ENCODE measurements at regions not wholly inside any gene's neighbourhood (a gene's known extent, or its start where the extent isn't known, plus 50 kb on each side); places are given as distances from the start of the nearest gene placed in this dataset.

- no peak overlapping the region for H3K4me3 ChIP-seq (ENCODE audit: low read depth in 1 of 5, low read length in 5 of 5)
- H3K9me3 ChIP-seq (ENCODE audit: control insufficient read depth in 5 of 5, low read length in 5 of 5): no peaks in the 10 kb centered on the region
- peaks cover 0 to 7% (median 0%) of the 10 kb centered on the region in 5 donors for H3K4me1 ChIP-seq (ENCODE audit: control insufficient read depth in 5 of 5, insufficient read depth in 5 of 5, low read length in 5 of 5)
- no peaks in the 10 kb centered on the region for H3K36me3 ChIP-seq (ENCODE audit: control insufficient read depth in 5 of 5, insufficient read depth in 5 of 5, low read length in 5 of 5)
- no peak overlapping the region for H3K27ac ChIP-seq (ENCODE audit: low read depth, low read length)
- peaks cover 0 to 2% (median 0%) of the 10 kb centered on the region in 5 donors for H3K27me3 ChIP-seq (ENCODE audit: control insufficient read depth in 5 of 5, insufficient read depth in 4 of 5, low read length in 5 of 5)
- H3K9ac ChIP-seq (ENCODE audit: low read length in 5 of 5): no peak overlapping the region
These were observed 81.5 kb downstream of the RBM43 start for GRCh38 chr2:151180123-151180522.

GRCh38 chr2:151178207-151178606 lies 83.5 kb downstream of the RBM43 start:
- H3K36me3 ChIP-seq (ENCODE audit: control insufficient read depth in 5 of 5, insufficient read depth in 5 of 5, low read length in 5 of 5): no peaks in the 10 kb centered on the region
- H3K27me3 ChIP-seq (ENCODE audit: control insufficient read depth in 5 of 5, insufficient read depth in 4 of 5, low read length in 5 of 5): peaks cover 0 to 1% (median 0%) of the 10 kb centered on the region in 5 donors
- peaks cover 0 to 7% (median 0%) of the 10 kb centered on the region in 5 donors for H3K4me1 ChIP-seq (ENCODE audit: control insufficient read depth in 5 of 5, insufficient read depth in 5 of 5, low read length in 5 of 5)

GRCh38 chr2:151177756-151178155 lies 83.9 kb downstream of the RBM43 start:
- Histone ChIP-seq H3K27ac (ENCODE audit: low read depth, low read length) (no peak overlapping the region), H3K36me3 (ENCODE audit: control insufficient read depth in 5 of 5, insufficient read depth in 5 of 5, low read length in 5 of 5) (no peaks in the 10 kb centered on the region), H3K4me3 (ENCODE audit: low read depth in 1 of 5, low read length in 5 of 5) (no peak overlapping the region), H3K27me3 (ENCODE audit: control insufficient read depth in 5 of 5, insufficient read depth in 4 of 5, low read length in 5 of 5) (no peaks in the 10 kb centered on the region), H3K9me3 (ENCODE audit: control insufficient read depth in 5 of 5, low read length in 5 of 5) (no peaks in the 10 kb centered on the region), H3K4me1 (ENCODE audit: control insufficient read depth in 5 of 5, insufficient read depth in 5 of 5, low read length in 5 of 5) (peaks cover 0 to 7% (median 0%) of the 10 kb centered on the region in 5 donors), H3K9ac (ENCODE audit: low read length in 5 of 5) (no peak overlapping the region)

More at GRCh38 chr2:151178207-151178606, 83.5 kb downstream of the RBM43 start:
- no peak overlapping the region for H3K4me3 ChIP-seq (ENCODE audit: low read depth in 1 of 5, low read length in 5 of 5)
- no peak overlapping the region for H3K27ac ChIP-seq (ENCODE audit: low read depth, low read length)
- H3K9me3 ChIP-seq (ENCODE audit: control insufficient read depth in 5 of 5, low read length in 5 of 5): no peaks in the 10 kb centered on the region
- H3K9ac ChIP-seq (ENCODE audit: low read length in 5 of 5): no peak overlapping the region

- Histone ChIP-seq H3K9me3 (ENCODE audit: control insufficient read depth in 5 of 5, low read length in 5 of 5) (no peaks in the 10 kb centered on the region), H3K27me3 (ENCODE audit: control insufficient read depth in 5 of 5, insufficient read depth in 4 of 5, low read length in 5 of 5) (no peaks in the 10 kb centered on the region), H3K4me3 (ENCODE audit: low read depth in 1 of 5, low read length in 5 of 5) (no peak overlapping the region), H3K4me1 (ENCODE audit: control insufficient read depth in 5 of 5, insufficient read depth in 5 of 5, low read length in 5 of 5) (peaks cover 0 to 6% (median 0%) of the 10 kb centered on the region in 5 donors), H3K27ac (ENCODE audit: low read depth, low read length) (no peak overlapping the region), H3K36me3 (ENCODE audit: control insufficient read depth in 5 of 5, insufficient read depth in 5 of 5, low read length in 5 of 5) (no peaks in the 10 kb centered on the region), H3K9ac (ENCODE audit: low read length in 5 of 5) (no peak overlapping the region)
These were observed 85.0 kb downstream of the RBM43 start for GRCh38 chr2:151176661-151177060.

- Histone ChIP-seq H3K4me3 (ENCODE audit: low read depth in 1 of 5, low read length in 5 of 5) (no peak overlapping the region), H3K27ac (ENCODE audit: low read depth, low read length) (no peak overlapping the region), H3K36me3 (ENCODE audit: control insufficient read depth in 5 of 5, insufficient read depth in 5 of 5, low read length in 5 of 5) (no peaks in the 10 kb centered on the region), H3K9ac (ENCODE audit: low read length in 5 of 5) (no peak overlapping the region), H3K4me1 (ENCODE audit: control insufficient read depth in 5 of 5, insufficient read depth in 5 of 5, low read length in 5 of 5) (no peaks in the 10 kb centered on the region), H3K27me3 (ENCODE audit: control insufficient read depth in 5 of 5, insufficient read depth in 4 of 5, low read length in 5 of 5) (no peaks in the 10 kb centered on the region), H3K9me3 (ENCODE audit: control insufficient read depth in 5 of 5, low read length in 5 of 5) (no peaks in the 10 kb centered on the region)
These were observed 85.8 kb downstream of the RBM43 start for GRCh38 chr2:151175864-151176263.

GRCh38 chr2:151174127-151174526 lies 87.5 kb downstream of the RBM43 start:
- Histone ChIP-seq H3K27ac (ENCODE audit: low read depth, low read length) (no peak overlapping the region), H3K9me3 (ENCODE audit: control insufficient read depth in 5 of 5, low read length in 5 of 5) (no peaks in the 10 kb centered on the region), H3K36me3 (ENCODE audit: control insufficient read depth in 5 of 5, insufficient read depth in 5 of 5, low read length in 5 of 5) (no peaks in the 10 kb centered on the region), H3K4me1 (ENCODE audit: control insufficient read depth in 5 of 5, insufficient read depth in 5 of 5, low read length in 5 of 5) (no peaks in the 10 kb centered on the region), H3K9ac (ENCODE audit: low read length in 5 of 5) (no peak overlapping the region), H3K27me3 (ENCODE audit: control insufficient read depth in 5 of 5, insufficient read depth in 4 of 5, low read length in 5 of 5) (no peaks in the 10 kb centered on the region), H3K4me3 (ENCODE audit: low read depth in 1 of 5, low read length in 5 of 5) (no peak overlapping the region)

GRCh38 chr2:151171186-151171585 lies 90.5 kb downstream of the RBM43 start:
- no peak overlapping the region for H3K27ac ChIP-seq (ENCODE audit: low read depth, low read length)

GRCh38 chr2:151166410-151166809 lies 95.3 kb downstream of the RBM43 start:
- H3K27me3 ChIP-seq (ENCODE audit: control insufficient read depth in 5 of 5, insufficient read depth in 4 of 5, low read length in 5 of 5): no peaks in the 10 kb centered on the region
- H3K9ac ChIP-seq (ENCODE audit: low read length in 5 of 5): no peak overlapping the region
- H3K9me3 ChIP-seq (ENCODE audit: control insufficient read depth in 5 of 5, low read length in 5 of 5): no peaks in the 10 kb centered on the region
- no peak overlapping the region for H3K4me3 ChIP-seq (ENCODE audit: low read depth in 1 of 5, low read length in 5 of 5)
- H3K36me3 ChIP-seq (ENCODE audit: control insufficient read depth in 5 of 5, insufficient read depth in 5 of 5, low read length in 5 of 5): no peaks in the 10 kb centered on the region
- no peaks in the 10 kb centered on the region for H3K4me1 ChIP-seq (ENCODE audit: control insufficient read depth in 5 of 5, insufficient read depth in 5 of 5, low read length in 5 of 5)
- H3K27ac ChIP-seq (ENCODE audit: low read depth, low read length): no peak overlapping the region

More at GRCh38 chr2:151171186-151171585, 90.5 kb downstream of the RBM43 start:
- H3K4me3 ChIP-seq (ENCODE audit: low read depth in 1 of 5, low read length in 5 of 5): no peak overlapping the region
- H3K36me3 ChIP-seq (ENCODE audit: control insufficient read depth in 5 of 5, insufficient read depth in 5 of 5, low read length in 5 of 5): no peaks in the 10 kb centered on the region
- no peak overlapping the region for H3K9ac ChIP-seq (ENCODE audit: low read length in 5 of 5)
- no peaks in the 10 kb centered on the region for H3K9me3 ChIP-seq (ENCODE audit: control insufficient read depth in 5 of 5, low read length in 5 of 5)
- H3K4me1 ChIP-seq (ENCODE audit: control insufficient read depth in 5 of 5, insufficient read depth in 5 of 5, low read length in 5 of 5): no peaks in the 10 kb centered on the region
- H3K27me3 ChIP-seq (ENCODE audit: control insufficient read depth in 5 of 5, insufficient read depth in 4 of 5, low read length in 5 of 5): no peaks in the 10 kb centered on the region

- H3K4me1 ChIP-seq (ENCODE audit: control insufficient read depth in 5 of 5, insufficient read depth in 5 of 5, low read length in 5 of 5): no peaks in the 10 kb centered on the region
- H3K36me3 ChIP-seq (ENCODE audit: control insufficient read depth in 5 of 5, insufficient read depth in 5 of 5, low read length in 5 of 5): no peaks in the 10 kb centered on the region
- no peak overlapping the region for H3K27ac ChIP-seq (ENCODE audit: low read depth, low read length)
- H3K9ac ChIP-seq (ENCODE audit: low read length in 5 of 5): no peak overlapping the region
- no peaks in the 10 kb centered on the region for H3K9me3 ChIP-seq (ENCODE audit: control insufficient read depth in 5 of 5, low read length in 5 of 5)
- H3K27me3 ChIP-seq (ENCODE audit: control insufficient read depth in 5 of 5, insufficient read depth in 4 of 5, low read length in 5 of 5): no peaks in the 10 kb centered on the region
- no peak overlapping the region for H3K4me3 ChIP-seq (ENCODE audit: low read depth in 1 of 5, low read length in 5 of 5)
These were observed 96.5 kb downstream of the RBM43 start for GRCh38 chr2:151165105-151165684.

- H3K9me3 ChIP-seq (ENCODE audit: control insufficient read depth in 5 of 5, low read length in 5 of 5): no peaks in the 10 kb centered on the region
- no peak overlapping the region for H3K4me3 ChIP-seq (ENCODE audit: low read depth in 1 of 5, low read length in 5 of 5)
- no peaks in the 10 kb centered on the region for H3K36me3 ChIP-seq (ENCODE audit: control insufficient read depth in 5 of 5, insufficient read depth in 5 of 5, low read length in 5 of 5)
- no peaks in the 10 kb centered on the region for H3K27me3 ChIP-seq (ENCODE audit: control insufficient read depth in 5 of 5, insufficient read depth in 4 of 5, low read length in 5 of 5)
- no peaks in the 10 kb centered on the region for H3K4me1 ChIP-seq (ENCODE audit: control insufficient read depth in 5 of 5, insufficient read depth in 5 of 5, low read length in 5 of 5)
- no peak overlapping the region for H3K27ac ChIP-seq (ENCODE audit: low read depth, low read length)
- H3K9ac ChIP-seq (ENCODE audit: low read length in 5 of 5): no peak overlapping the region
These were observed 99.7 kb downstream of the RBM43 start for GRCh38 chr2:151161821-151162551.
